ENCODE measurements at regions not wholly inside any gene's neighbourhood (a gene's known extent, or its start where the extent isn't known, plus 50 kb on each side); places are given as distances from the start of the nearest gene placed in this dataset.

- TF ChIP-seq CTCF (IDR thresholded peaks at IDR 0.05) (no peak), POLR2A (IDR thresholded peaks at IDR 0.05) (no peak)
Observed at GRCh38 chr5:61748651-61749050, 416.6 kb downstream of the ZSWIM6 start.
